ENCODE measurements at regions not wholly inside any gene's neighbourhood (a gene's known extent, or its start where the extent isn't known, plus 50 kb on each side); places are given as distances from the start of the nearest gene placed in this dataset.

DNA sequence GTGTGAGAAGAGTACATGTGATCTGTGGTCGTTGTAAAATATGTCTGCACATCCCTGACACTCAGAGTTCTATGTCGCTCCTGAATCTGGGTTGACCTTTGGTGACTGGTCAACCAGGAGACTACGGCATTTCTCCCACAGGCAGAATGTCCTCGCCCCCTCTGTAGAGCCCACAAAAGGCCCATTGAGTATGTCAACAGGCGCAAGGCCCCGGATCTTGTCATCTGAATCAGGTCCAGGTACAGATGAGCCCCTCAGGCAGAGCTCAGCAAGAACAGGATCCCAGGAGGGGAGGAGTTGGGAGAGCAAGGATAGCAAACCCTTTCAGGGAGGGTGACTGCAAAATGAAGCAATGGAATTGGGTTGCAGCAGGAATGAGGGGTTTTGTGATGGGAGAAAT, 126.5 kb downstream of the MATN1 start:
- H3K4me3 ChIP-seq (ENCODE audit: low read depth in 1 of 2, low read length in 2 of 2): no peak overlapping the region
- WGBS, 2 donors: 74% methylated on average over 6 of the region's 6 CpGs
- no peak overlapping the region for H3K27ac ChIP-seq (ENCODE audit: low read depth in 2 of 2, low read length in 1 of 2)
- no peaks in the 10 kb centered on the region for H3K9me3 ChIP-seq (ENCODE audit: control insufficient read depth in 2 of 2, insufficient read depth in 1 of 2, low read depth in 1 of 2, low read length in 1 of 2)
- H3K36me3 ChIP-seq (ENCODE audit: control insufficient read depth in 2 of 2, insufficient read depth in 2 of 2, low read length in 1 of 2): no peaks in the 10 kb centered on the region
- H3K4me1 ChIP-seq (ENCODE audit: control insufficient read depth in 2 of 2, insufficient read depth in 2 of 2, low read length in 1 of 2): no peaks in the 10 kb centered on the region
- H3K27me3 ChIP-seq (ENCODE audit: control insufficient read depth in 1 of 2, insufficient read depth in 2 of 2, low read length in 2 of 2): no peaks in the 10 kb centered on the region

DNA sequence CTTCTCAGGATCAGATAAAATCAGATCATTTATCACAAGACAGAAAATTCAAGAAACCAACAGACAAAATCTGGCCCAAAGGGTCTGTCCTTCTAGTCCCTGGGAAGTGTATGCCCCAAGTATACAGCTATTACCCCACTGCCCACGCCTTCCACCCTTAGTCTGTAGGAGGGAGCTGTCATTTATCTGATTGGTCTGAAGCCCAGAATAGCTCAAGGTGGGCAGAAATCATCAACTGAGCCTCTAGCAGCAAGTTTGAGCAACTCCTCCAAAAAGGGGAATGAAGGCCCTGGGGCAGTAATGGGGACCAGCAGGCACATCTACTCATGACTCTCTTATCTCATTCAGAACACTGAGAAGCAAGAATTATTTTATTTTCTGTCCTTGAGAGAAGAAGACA, 126.9 kb downstream of the MATN1 start:
- no peaks in the 10 kb centered on the region for H3K36me3 ChIP-seq (ENCODE audit: control insufficient read depth in 2 of 2, insufficient read depth in 2 of 2, low read length in 1 of 2)
- H3K4me3 ChIP-seq (ENCODE audit: low read depth in 1 of 2, low read length in 2 of 2): no peak overlapping the region
- H3K9me3 ChIP-seq (ENCODE audit: control insufficient read depth in 2 of 2, insufficient read depth in 1 of 2, low read depth in 1 of 2, low read length in 1 of 2): no peaks in the 10 kb centered on the region
- H3K4me1 ChIP-seq (ENCODE audit: control insufficient read depth in 2 of 2, insufficient read depth in 2 of 2, low read length in 1 of 2): no peaks in the 10 kb centered on the region
- H3K27me3 ChIP-seq (ENCODE audit: control insufficient read depth in 1 of 2, insufficient read depth in 2 of 2, low read length in 2 of 2): no peaks in the 10 kb centered on the region
- H3K27ac ChIP-seq (ENCODE audit: low read depth in 2 of 2, low read length in 1 of 2): no peak overlapping the region
- WGBS, 2 donors: 45 to 57% methylated on average over 1 of the region's 1 CpG

DNA sequence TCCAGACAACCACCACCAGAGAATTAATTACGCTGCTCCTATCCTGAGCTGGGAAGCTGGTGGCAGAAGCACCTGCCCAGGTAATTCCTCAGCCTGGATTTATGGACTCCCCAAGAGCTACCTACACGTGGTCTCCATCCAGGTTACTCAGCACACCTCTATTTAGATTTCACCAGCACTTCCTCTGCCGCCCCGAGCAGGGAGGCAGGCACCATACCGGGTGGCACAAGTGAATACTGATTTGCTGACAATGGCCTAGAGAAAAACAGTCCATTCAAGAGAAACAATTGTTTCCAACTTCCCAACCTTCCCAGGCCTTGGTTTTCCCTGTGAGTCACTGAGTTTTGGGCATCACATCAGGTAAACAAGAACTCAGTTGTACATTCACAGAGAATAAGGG, 134.3 kb downstream of the MATN1 start:
- Histone ChIP-seq H3K27me3 (ENCODE audit: control insufficient read depth in 1 of 2, insufficient read depth in 2 of 2, low read length in 2 of 2) (peaks cover 0 to 2% of the 10 kb centered on the region in 2 donors), H3K27ac (ENCODE audit: low read depth in 2 of 2, low read length in 1 of 2) (no peak overlapping the region), H3K9me3 (ENCODE audit: control insufficient read depth in 2 of 2, insufficient read depth in 1 of 2, low read depth in 1 of 2, low read length in 1 of 2) (peaks cover 0 to 5% of the 10 kb centered on the region in 2 donors), H3K4me1 (ENCODE audit: control insufficient read depth in 2 of 2, insufficient read depth in 2 of 2, low read length in 1 of 2) (no peaks in the 10 kb centered on the region), H3K4me3 (ENCODE audit: low read depth in 1 of 2, low read length in 2 of 2) (no peak overlapping the region), H3K36me3 (ENCODE audit: control insufficient read depth in 2 of 2, insufficient read depth in 2 of 2, low read length in 1 of 2) (no peaks in the 10 kb centered on the region)
- WGBS, 2 donors: 64 to 71% methylated on average over 5 of the region's 5 CpGs

DNA sequence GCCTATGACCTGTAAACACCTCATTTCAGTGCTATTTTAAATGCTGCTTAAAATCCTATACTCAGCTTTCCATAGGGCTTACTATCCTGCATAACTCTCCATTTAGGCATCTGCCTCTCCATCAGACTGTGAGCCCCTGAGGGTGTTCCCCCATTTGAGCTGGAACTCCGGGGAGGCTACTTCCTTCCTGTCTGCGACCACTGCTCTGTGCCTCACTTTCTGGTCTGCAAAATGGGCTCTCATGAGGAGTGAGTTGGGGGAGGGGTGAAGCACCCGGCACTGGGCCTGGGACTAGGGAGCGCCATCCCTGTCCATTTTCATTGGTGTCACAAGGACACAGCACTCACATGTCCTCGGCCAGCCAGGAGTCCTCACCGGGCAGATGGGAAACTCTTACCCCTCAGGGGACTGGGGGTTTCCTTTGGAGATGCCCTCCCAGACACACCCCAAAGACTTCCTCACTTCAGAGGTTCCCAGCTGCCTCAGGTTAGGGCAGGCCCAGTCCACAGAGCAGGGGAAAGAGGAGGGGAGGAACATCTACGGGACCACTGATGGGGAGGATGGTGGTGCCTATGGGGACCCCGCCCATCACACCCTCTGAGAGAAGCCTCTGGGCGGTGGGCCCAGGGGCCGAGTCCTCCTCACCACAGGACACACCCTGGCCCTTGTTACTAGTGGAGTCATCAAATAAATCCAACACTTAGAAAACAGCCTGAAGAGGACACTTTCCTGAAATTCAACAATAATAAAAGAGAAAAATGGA, 134.9 kb downstream of the MATN1 start:
- H3K4me3 ChIP-seq (ENCODE audit: low read depth in 1 of 2, low read length in 2 of 2): no peak overlapping the region
- H3K27me3 ChIP-seq (ENCODE audit: control insufficient read depth in 1 of 2, insufficient read depth in 2 of 2, low read length in 2 of 2): peaks cover 0 to 2% of the 10 kb centered on the region in 2 donors
- no peaks in the 10 kb centered on the region for H3K36me3 ChIP-seq (ENCODE audit: control insufficient read depth in 2 of 2, insufficient read depth in 2 of 2, low read length in 1 of 2)
- no peaks in the 10 kb centered on the region for H3K4me1 ChIP-seq (ENCODE audit: control insufficient read depth in 2 of 2, insufficient read depth in 2 of 2, low read length in 1 of 2)
- H3K27ac ChIP-seq (ENCODE audit: low read depth in 2 of 2, low read length in 1 of 2): no peak overlapping the region
- WGBS, 2 donors: 73 to 78% methylated on average over 10 of the region's 10 CpGs
- H3K9me3 ChIP-seq (ENCODE audit: control insufficient read depth in 2 of 2, insufficient read depth in 1 of 2, low read depth in 1 of 2, low read length in 1 of 2): peaks cover 0 to 5% of the 10 kb centered on the region in 2 donors

DNA sequence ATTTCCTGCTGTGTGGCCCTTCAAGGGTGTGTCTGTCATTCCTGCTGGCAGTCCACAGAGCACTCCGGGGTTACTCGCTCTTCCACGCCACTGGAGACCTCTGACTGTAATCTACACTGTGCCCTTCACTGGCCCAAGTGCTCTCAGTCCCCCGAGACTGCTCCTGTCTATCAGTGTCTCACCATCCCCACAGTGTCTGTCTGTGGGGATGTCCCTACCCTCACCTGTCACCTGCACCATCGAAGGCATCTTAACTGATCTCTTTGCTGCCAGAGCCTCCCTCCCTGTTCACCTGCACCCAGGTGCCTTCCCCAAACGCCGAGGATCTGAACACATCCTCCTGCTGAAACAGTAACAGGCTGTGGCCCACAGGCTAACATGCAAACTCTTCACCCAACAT, 136.7 kb downstream of the MATN1 start:
- no peak overlapping the region for H3K27ac ChIP-seq (ENCODE audit: low read depth in 2 of 2, low read length in 1 of 2)
- WGBS, 2 donors: 71 to 72% methylated on average over 7 of the region's 7 CpGs
- H3K4me3 ChIP-seq (ENCODE audit: low read depth in 1 of 2, low read length in 2 of 2): no peak overlapping the region
- peaks cover 0 to 2% of the 10 kb centered on the region in 2 donors for H3K27me3 ChIP-seq (ENCODE audit: control insufficient read depth in 1 of 2, insufficient read depth in 2 of 2, low read length in 2 of 2)
- H3K9me3 ChIP-seq (ENCODE audit: control insufficient read depth in 2 of 2, insufficient read depth in 1 of 2, low read depth in 1 of 2, low read length in 1 of 2): peaks cover 0 to 5% of the 10 kb centered on the region in 2 donors
- no peaks in the 10 kb centered on the region for H3K36me3 ChIP-seq (ENCODE audit: control insufficient read depth in 2 of 2, insufficient read depth in 2 of 2, low read length in 1 of 2)
- no peaks in the 10 kb centered on the region for H3K4me1 ChIP-seq (ENCODE audit: control insufficient read depth in 2 of 2, insufficient read depth in 2 of 2, low read length in 1 of 2)

DNA sequence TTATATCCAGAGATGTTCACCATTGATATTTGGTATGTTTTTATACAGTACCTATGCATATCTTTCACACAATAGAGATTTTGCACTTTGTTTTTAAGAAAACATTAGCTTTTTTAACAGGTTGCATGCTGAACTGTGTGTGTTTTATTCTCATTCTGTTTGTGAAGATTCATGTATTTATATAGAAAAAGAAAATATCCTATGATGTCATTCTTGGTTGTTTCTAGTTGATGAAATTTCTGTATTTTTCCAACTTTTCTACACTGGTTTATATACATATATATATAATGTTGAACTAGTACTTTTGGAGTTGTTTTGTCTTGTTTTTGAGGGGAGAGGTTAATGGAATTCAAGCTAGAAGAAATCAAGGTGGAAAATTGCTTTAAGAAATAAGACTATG, 143.8 kb downstream of the MATN1 start:
- Histone ChIP-seq H3K27me3 (ENCODE audit: control insufficient read depth in 1 of 2, insufficient read depth in 2 of 2, low read length in 2 of 2) (no peaks in the 10 kb centered on the region), H3K27ac (ENCODE audit: low read depth in 2 of 2, low read length in 1 of 2) (no peak overlapping the region), H3K4me3 (ENCODE audit: low read depth in 1 of 2, low read length in 2 of 2) (no peak overlapping the region), H3K9me3 (ENCODE audit: control insufficient read depth in 2 of 2, insufficient read depth in 1 of 2, low read depth in 1 of 2, low read length in 1 of 2) (no peaks in the 10 kb centered on the region), H3K36me3 (ENCODE audit: control insufficient read depth in 2 of 2, insufficient read depth in 2 of 2, low read length in 1 of 2) (no peaks in the 10 kb centered on the region), H3K4me1 (ENCODE audit: control insufficient read depth in 2 of 2, insufficient read depth in 2 of 2, low read length in 1 of 2) (no peaks in the 10 kb centered on the region)

DNA sequence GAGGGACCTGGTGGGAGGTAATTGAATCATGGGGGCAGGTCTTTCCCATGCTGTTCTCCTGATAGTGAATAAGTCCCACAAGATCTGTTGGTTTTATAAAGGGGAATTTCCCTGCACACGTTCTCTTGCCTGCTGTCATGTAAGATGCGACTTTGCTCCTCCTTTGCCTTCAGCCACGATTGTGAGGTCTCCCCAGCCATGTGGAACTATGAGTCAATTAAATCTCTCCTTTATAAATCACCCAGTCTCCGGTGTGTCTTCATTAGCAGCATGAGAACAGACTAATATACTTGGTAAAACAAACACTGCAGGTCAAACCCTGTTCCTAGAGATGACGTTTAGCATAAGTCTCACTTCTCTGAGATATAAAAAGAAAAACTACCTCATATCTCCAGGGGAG, 148.3 kb downstream of the MATN1 start:
- peaks cover 0 to 3% of the 10 kb centered on the region in 2 donors for H3K9me3 ChIP-seq (ENCODE audit: control insufficient read depth in 2 of 2, insufficient read depth in 1 of 2, low read depth in 1 of 2, low read length in 1 of 2)
- no peaks in the 10 kb centered on the region for H3K36me3 ChIP-seq (ENCODE audit: control insufficient read depth in 2 of 2, insufficient read depth in 2 of 2, low read length in 1 of 2)
- no peaks in the 10 kb centered on the region for H3K27me3 ChIP-seq (ENCODE audit: control insufficient read depth in 1 of 2, insufficient read depth in 2 of 2, low read length in 2 of 2)
- no peak overlapping the region for H3K27ac ChIP-seq (ENCODE audit: low read depth in 2 of 2, low read length in 1 of 2)
- H3K4me3 ChIP-seq (ENCODE audit: low read depth in 1 of 2, low read length in 2 of 2): no peak overlapping the region
- whole genome bisulfite sequencing, 2 donors: 42 to 51% methylated on average over 5 of the region's 5 CpGs
- H3K4me1 ChIP-seq (ENCODE audit: control insufficient read depth in 2 of 2, insufficient read depth in 2 of 2, low read length in 1 of 2): no peaks in the 10 kb centered on the region

DNA sequence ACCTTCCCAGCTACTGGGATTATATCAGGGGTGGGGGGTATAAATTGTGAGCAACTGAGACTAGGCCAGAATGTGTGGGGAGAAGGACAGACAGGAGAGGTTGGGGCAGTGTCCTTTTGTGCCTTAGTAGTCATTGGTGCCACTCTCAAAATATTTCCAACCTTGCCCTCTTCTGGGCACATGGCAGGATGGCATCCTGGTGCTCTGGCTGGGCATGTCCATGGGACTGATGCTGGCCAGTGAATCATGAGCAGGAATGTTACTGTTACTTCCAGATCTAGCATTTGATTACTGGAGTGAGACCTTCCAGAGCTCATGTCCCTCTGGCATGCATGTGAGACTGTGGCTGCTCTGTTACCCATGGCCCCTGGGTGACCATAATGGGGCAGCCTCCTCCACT, 151.2 kb downstream of the MATN1 start:
- Histone ChIP-seq H3K27ac (ENCODE audit: low read depth in 2 of 2, low read length in 1 of 2) (no peak overlapping the region), H3K27me3 (ENCODE audit: control insufficient read depth in 1 of 2, insufficient read depth in 2 of 2, low read length in 2 of 2) (no peaks in the 10 kb centered on the region), H3K4me1 (ENCODE audit: control insufficient read depth in 2 of 2, insufficient read depth in 2 of 2, low read length in 1 of 2) (no peaks in the 10 kb centered on the region), H3K9me3 (ENCODE audit: control insufficient read depth in 2 of 2, insufficient read depth in 1 of 2, low read depth in 1 of 2, low read length in 1 of 2) (peaks cover 0 to 3% of the 10 kb centered on the region in 2 donors), H3K36me3 (ENCODE audit: control insufficient read depth in 2 of 2, insufficient read depth in 2 of 2, low read length in 1 of 2) (no peaks in the 10 kb centered on the region), H3K4me3 (ENCODE audit: low read depth in 1 of 2, low read length in 2 of 2) (no peak overlapping the region)

DNA sequence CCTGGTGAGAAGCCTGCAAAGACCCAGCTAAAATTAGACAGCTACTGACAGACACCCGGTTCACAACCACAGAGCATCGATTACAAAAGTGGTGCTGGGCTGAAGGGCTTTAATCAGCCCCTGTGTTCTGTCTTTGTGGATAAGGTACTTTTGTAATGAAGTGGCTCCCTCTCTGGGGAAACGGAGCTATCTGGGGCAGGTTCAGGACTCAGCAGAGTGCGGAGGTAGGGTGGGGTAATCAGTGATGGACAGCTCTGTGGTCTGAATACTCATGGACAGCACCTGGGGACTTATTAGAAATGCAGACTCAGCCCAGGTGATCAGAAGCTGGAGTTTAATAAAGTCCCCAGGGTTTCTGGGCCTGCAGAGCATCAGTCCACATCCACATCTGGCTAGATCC, 152.0 kb downstream of the MATN1 start:
- H3K27ac ChIP-seq (ENCODE audit: low read depth in 2 of 2, low read length in 1 of 2): no peak overlapping the region
- H3K4me3 ChIP-seq (ENCODE audit: low read depth in 1 of 2, low read length in 2 of 2): no peak overlapping the region
- peaks cover 0 to 3% of the 10 kb centered on the region in 2 donors for H3K9me3 ChIP-seq (ENCODE audit: control insufficient read depth in 2 of 2, insufficient read depth in 1 of 2, low read depth in 1 of 2, low read length in 1 of 2)
- H3K27me3 ChIP-seq (ENCODE audit: control insufficient read depth in 1 of 2, insufficient read depth in 2 of 2, low read length in 2 of 2): no peaks in the 10 kb centered on the region
- H3K36me3 ChIP-seq (ENCODE audit: control insufficient read depth in 2 of 2, insufficient read depth in 2 of 2, low read length in 1 of 2): no peaks in the 10 kb centered on the region
- 75 to 76% methylated on average over 4 of the region's 4 CpGs for WGBS, 2 donors
- H3K4me1 ChIP-seq (ENCODE audit: control insufficient read depth in 2 of 2, insufficient read depth in 2 of 2, low read length in 1 of 2): no peaks in the 10 kb centered on the region

DNA sequence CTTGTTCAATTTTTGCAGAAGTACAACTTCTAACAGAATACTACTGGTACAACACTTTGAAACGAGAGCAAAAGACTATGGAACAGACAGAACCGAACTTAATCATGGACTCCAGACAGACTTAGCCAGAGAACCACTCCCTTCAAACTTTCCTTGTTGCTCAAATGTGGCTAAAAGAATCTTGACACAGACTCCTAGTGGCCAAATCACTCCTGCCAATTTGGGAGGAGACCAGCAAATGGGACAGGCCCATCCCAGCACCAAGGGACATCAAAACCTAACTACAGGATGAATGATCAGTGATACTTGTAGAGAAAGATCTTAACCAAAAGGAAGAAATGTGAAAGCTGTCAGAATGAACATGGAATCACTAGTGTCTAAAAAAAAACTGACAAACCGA, 154.0 kb downstream of the MATN1 start:
- H3K4me3 ChIP-seq (ENCODE audit: low read depth in 1 of 2, low read length in 2 of 2): no peak overlapping the region
- WGBS, 2 donors: 69 to 71% methylated on average over 3 of the region's 3 CpGs
- H3K27me3 ChIP-seq (ENCODE audit: control insufficient read depth in 1 of 2, insufficient read depth in 2 of 2, low read length in 2 of 2): no peaks in the 10 kb centered on the region
- no peaks in the 10 kb centered on the region for H3K36me3 ChIP-seq (ENCODE audit: control insufficient read depth in 2 of 2, insufficient read depth in 2 of 2, low read length in 1 of 2)
- H3K9me3 ChIP-seq (ENCODE audit: control insufficient read depth in 2 of 2, insufficient read depth in 1 of 2, low read depth in 1 of 2, low read length in 1 of 2): peaks cover 0 to 3% of the 10 kb centered on the region in 2 donors
- H3K27ac ChIP-seq (ENCODE audit: low read depth in 2 of 2, low read length in 1 of 2): no peak overlapping the region
- no peaks in the 10 kb centered on the region for H3K4me1 ChIP-seq (ENCODE audit: control insufficient read depth in 2 of 2, insufficient read depth in 2 of 2, low read length in 1 of 2)

Data from esophagus (tissue), 2 donors.